NCI-H146 (cell line): ENCODE measurements at regions not wholly inside any gene's neighbourhood (a gene's known extent, or its start where the extent isn't known, plus 50 kb on each side); places are given as distances from the start of the nearest gene placed in this dataset.

Experiments
- DNase-seq: peaks from one replicate; lab custom pipeline; 2025; lab: John Stamatoyannopoulos, UW

- DNase-seq: no peak
These were observed 156.6 kb downstream of the TLR4 start for GRCh38 chr9:117860849-117861248.

DNA sequence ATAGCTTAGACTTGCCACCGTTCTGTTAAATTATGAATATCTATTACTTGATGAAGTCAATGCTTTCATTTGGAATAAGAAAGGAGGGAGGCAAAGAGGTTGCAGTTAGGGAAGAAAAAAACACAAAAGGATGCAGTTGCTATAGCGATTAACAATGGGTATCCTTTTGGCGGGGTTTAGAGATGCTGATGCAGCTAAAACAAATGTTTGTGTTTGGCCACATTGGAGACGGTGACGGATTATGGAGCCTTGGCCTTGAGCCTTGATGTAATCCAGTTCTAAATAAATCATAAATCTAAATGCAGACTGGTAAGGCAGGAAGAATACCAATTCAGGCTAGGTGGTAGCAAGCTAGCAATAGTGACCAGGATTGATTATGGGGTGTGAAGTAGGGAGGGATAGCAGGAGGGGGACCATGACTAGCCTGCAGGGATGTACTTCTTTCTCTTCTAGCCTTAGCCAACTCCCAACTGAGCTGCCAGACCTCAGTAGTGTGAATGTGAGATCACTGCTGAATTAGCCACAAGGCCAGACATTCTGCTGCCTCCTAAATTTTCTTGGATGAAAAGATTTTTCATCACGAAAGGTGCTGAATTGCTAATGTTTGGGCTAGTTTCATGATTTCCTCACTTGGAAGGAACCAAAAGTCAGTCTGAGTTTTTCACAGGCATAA, 160.3 kb downstream of the TLR4 start:
- no peak for DNase-seq

DNA sequence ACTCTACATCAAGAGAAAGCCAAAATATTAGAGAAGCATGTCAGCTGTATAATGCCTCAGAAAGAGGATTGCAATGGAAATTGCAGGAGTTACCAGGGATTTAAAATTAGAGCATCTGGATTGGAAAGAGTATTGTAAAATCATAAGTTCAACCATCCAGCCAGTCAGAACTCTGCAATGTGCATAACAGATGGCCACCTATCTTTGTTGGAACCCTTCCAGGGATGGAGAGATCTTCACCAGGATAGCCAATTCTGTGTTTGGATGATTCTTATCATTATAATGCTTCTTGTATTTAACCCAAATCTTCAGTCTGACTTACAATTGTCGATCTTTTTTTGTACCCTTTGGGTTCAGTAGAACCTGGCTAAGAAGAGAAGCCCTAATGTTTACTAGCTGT, 164.4 kb downstream of the TLR4 start:
- DNase-seq: no peak

- no peak for DNase-seq
These were observed 165.1 kb downstream of the TLR4 start for GRCh38 chr9:117869287-117869686.

- DNase-seq: no peak
These were observed 165.5 kb downstream of the TLR4 start for GRCh38 chr9:117869712-117870111.

- DNase-seq: no peak
These were observed 169.5 kb downstream of the TLR4 start for GRCh38 chr9:117873664-117874063.

- no peak for DNase-seq
These were observed 171.7 kb downstream of the TLR4 start for GRCh38 chr9:117875886-117876285.

GRCh38 chr9:117882171-117882570, 178.0 kb downstream of the TLR4 start:
- no peak for DNase-seq

- no peak for DNase-seq
These were observed 182.4 kb downstream of the TLR4 start for GRCh38 chr9:117886616-117887015.

GRCh38 chr9:117887383-117887782, 183.2 kb downstream of the TLR4 start:
- no peak for DNase-seq

DNA sequence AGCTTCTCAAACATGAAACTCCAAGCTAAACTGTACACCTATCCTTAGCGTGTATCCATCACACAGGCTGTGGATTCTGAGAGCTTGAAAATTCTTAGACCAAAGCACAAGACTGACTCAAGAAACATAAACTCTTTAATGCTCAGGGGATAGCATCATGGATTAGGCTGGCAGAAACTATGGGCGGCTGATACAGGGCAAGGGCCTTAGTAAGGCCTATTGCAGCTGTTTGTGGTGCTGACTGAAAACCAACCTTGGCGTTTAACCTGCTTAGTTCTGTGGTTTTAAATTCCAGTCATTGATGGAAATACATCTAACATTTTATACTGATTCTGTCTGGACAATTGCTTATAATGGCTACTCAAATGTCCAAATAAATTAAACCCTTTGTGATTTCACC, 183.7 kb downstream of the TLR4 start:
- no peak for DNase-seq

- no peak for DNase-seq
These were observed 199.2 kb downstream of the TLR4 start for GRCh38 chr9:117903453-117903852.

DNA sequence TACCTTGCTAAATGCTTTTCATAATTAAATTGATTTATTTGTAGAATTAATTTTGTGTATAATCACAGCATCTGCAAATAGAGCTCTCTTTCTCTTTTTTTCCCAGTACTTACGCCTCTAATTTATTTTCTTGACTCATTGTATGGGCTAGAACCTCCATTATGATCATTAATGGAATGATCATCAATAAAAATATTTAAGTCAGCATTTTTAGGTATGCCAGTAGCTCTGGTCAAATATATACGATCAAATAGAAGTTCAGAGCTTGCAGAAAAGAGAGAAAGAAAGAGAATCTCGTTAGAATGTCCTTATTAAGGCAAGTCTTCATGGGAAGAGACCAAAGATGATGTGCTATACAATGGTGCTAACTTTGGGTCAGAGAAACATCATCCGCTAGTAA, 202.6 kb downstream of the TLR4 start:
- no peak for DNase-seq

- DNase-seq: no peak
These were observed 203.2 kb downstream of the TLR4 start for GRCh38 chr9:117907420-117907819.

- no peak for DNase-seq
These were observed 212.1 kb downstream of the TLR4 start for GRCh38 chr9:117916291-117916690.

GRCh38 chr9:117917873-117918272, 213.7 kb downstream of the TLR4 start:
- no peak for DNase-seq

- DNase-seq: no peak
These were observed 215.3 kb downstream of the TLR4 start for GRCh38 chr9:117919538-117919937.

DNA sequence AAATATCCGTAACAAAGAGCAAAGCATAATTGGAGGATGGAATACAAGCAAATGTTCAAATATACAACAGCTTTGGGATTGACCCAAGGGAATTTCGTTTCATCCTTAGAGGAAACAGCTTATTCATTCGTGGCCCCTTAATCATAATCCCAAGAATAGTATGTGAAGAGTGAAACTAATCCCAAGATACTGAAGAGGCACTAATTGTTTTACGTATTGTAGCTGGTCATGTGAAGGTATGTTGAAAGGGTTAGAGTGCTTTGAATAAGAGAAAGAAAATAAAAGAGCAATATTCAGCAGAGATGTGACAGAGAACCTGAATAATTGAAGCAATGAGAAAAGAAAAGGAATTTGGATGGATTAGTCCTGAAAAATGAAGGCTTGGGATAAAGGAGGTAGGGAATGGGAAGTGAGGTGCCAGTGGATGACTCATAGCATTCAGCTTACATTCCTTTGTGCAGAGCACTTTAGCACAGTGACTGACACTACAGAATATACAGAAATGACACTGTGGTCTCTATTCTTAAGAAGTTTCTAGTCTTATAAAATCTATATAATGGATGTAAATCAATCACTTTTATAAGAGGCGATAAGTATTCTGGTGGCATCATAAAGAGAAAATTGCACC, 221.9 kb downstream of the TLR4 start:
- DNase-seq: no peak

GRCh38 chr9:117927354-117927753, 223.2 kb downstream of the TLR4 start:
- no peak for DNase-seq

DNA sequence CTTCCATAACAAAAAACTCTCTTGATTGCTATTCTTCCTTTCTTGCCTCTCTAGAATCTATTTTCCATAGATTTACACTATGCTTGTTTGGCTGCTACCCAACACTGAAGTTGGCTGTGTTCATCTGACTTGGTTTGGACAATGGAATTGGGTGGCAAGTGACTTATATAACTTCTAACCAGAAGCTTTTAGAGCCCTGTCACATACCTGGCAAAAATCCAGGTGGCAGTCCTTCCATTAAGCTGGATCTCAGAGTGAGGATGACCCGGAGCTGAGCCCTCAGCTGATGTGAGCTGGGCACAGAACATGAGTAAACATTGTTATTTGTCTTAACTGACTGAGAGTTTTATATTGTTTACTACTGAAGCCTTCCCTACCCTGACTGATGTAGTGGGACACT, 225.7 kb downstream of the TLR4 start:
- no peak for DNase-seq

DNA sequence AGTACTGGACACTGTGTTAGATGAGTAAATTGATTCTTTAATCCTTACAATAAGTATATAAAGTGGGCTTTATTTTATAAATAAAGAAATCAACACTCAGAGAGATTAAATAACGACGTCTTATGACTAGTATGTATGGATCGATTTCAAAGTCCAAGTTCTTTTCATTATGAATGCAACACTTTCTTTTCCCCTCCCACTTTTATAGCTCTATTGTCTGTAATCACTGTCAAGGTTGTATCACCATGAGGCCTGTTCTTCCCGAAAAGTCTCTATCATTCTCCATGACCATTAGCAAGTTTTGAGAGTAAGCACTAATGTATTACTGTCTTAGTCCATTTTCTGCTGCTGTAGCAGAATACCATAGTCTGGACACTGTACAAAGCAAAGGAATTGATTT, 228.4 kb downstream of the TLR4 start:
- DNase-seq: no peak

DNA sequence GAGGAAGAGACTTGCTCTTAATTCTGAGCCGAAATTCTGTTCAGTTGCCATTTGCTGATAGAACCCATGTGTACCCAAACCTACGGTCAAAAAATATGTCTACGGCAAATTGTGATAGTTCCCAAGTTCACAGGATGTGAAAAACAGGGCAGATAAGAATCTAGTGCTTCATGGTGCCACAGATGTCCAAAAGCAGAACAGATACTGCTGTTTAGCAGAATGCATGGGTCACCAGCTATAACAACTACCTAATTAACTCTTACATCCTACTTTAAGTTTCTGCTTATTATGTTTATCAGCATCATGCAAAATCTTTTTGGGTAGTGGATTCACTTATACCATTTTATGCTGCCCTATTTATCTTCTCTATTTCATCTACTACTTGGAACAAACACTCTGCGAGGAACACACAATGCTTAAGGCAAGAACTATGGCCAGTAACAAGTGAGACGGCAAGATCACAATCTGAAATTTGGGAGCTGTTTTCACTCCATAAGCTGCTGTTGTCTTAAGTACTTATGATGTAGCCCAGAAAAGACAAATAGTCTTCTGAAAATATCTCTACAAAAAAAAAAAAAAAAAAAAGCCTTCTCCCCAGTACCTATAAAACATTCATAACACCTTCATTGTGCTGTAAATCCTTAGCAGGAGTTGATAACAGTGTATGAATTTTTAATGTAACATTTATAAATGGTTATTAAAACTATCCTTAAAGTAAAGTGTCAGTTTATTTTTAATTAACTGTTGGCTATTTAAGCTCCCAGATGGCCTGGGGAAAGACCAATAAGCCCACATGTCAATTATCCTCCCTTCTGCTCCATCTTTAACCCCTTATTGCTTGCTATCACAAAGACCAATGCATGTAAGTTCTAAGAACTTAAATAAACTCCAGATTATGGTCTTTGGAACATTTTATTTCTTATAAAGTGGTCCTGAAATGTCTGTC, 232.3 kb downstream of the TLR4 start:
- no peak for DNase-seq

DNA sequence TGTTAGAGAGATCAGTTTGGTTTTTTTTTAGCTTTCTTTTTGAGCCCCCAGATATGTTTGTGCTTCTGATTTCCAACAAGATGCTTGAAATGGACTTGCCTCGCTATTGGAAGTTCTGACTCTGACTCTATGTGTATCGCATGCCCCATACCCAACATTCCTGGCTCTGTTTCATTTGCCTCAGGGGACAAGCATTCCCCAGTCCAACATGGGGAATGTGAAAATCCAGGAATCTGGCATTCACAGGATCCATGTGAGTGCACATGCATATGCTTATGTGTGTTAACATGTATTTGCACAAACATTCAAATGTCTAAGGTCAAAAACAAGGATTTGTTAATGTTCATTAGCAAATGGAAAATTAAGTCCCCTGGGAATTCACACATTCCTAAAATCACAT, 233.9 kb downstream of the TLR4 start:
- DNase-seq: no peak
